Astrocyte (in vitro differentiated cells and primary cell): ENCODE measurements at regions not wholly inside any gene's neighbourhood (a gene's known extent, or its start where the extent isn't known, plus 50 kb on each side); places are given as distances from the start of the nearest gene placed in this dataset.
A peak's percentile ranks its signal among the peaks of the same experiment; 100 is the strongest.

ENCODE experiments used
- DNase-seq: peaks from one replicate; pipeline ENCODE4 v3.0.0-alpha.2; 2010; ENCODE audit warnings: low read depth
- FAIRE-seq: peaks from 2 replicates; lab custom pipeline; 2011; peaks lifted over from hg19 to GRCh38; lab: Jason Lieb, UNC
- H2AFZ ChIP-seq: 2 replicates; pipeline ENCODE4 v1.6.0; 2012; ENCODE audit warnings: low read depth, low read length, inconsistent platforms
- H3K27ac ChIP-seq: 2 replicates; pipeline ENCODE4 v1.5.1; 2011; ENCODE audit warnings: low read depth, low read length, inconsistent platforms
- H3K27me3 ChIP-seq: 2 replicates; pipeline ENCODE4 v1.6.0; 2011; ENCODE audit warnings: low read length, inconsistent platforms; ENCODE audit not compliant: insufficient read depth
- H3K36me3 ChIP-seq: 2 replicates; pipeline ENCODE4 v1.5.1; 2011; ENCODE audit warnings: low read length, inconsistent platforms; ENCODE audit not compliant: insufficient read depth
- H3K4me1 ChIP-seq: 2 replicates; pipeline ENCODE4 v1.5.1; 2011; ENCODE audit warnings: low read length, inconsistent platforms; ENCODE audit not compliant: insufficient read depth
- H3K4me2 ChIP-seq: 2 replicates; pipeline ENCODE4 v1.6.0; 2012; ENCODE audit warnings: low read length, inconsistent platforms
- H3K4me3 ChIP-seq: 2 replicates; pipeline ENCODE4 v1.5.1; 2011; ENCODE audit warnings: low read depth, mild to moderate bottlenecking, low read length, inconsistent platforms; ENCODE audit not compliant: insufficient read depth
- H3K79me2 ChIP-seq: 2 replicates; pipeline ENCODE4 v1.6.0; 2012; ENCODE audit warnings: mild to moderate bottlenecking, low read length, inconsistent platforms; ENCODE audit not compliant: insufficient read depth
- H3K9ac ChIP-seq: 2 replicates; pipeline ENCODE4 v1.6.0; 2012; ENCODE audit warnings: mild to moderate bottlenecking, low read length, inconsistent platforms
- H3K9me3 ChIP-seq: 2 replicates; pipeline ENCODE4 v1.5.1; 2012; ENCODE audit warnings: low read depth, mild to moderate bottlenecking, low read length, inconsistent platforms; ENCODE audit not compliant: insufficient read depth
- H4K20me1 ChIP-seq: 2 replicates; pipeline ENCODE4 v1.6.0; 2012; ENCODE audit warnings: low read length, inconsistent platforms; ENCODE audit not compliant: insufficient read depth
- H3K27ac Mint-ChIP-seq: one replicate; pipeline ENCODE4 v1.8.0; 2021; ENCODE audit warnings: mild to moderate bottlenecking, mixed read lengths; ENCODE audit not compliant: unreplicated experiment
- H3K27me3 Mint-ChIP-seq: one replicate; pipeline ENCODE4 v1.8.0; 2021; ENCODE audit warnings: low read depth, mixed read lengths; ENCODE audit not compliant: unreplicated experiment
- H3K36me3 Mint-ChIP-seq: one replicate; pipeline ENCODE4 v1.8.0; 2021; ENCODE audit warnings: low read depth, mixed read lengths; ENCODE audit not compliant: unreplicated experiment
- H3K4me1 Mint-ChIP-seq: one replicate; pipeline ENCODE4 v1.8.0; 2021; ENCODE audit warnings: low read depth, mixed read lengths; ENCODE audit not compliant: unreplicated experiment
- H3K4me3 Mint-ChIP-seq: one replicate; pipeline ENCODE4 v1.8.0; 2021; ENCODE audit warnings: mild to moderate bottlenecking, moderate library complexity, mixed read lengths; ENCODE audit not compliant: unreplicated experiment
- H3K9me3 Mint-ChIP-seq: one replicate; pipeline ENCODE4 v1.8.0; 2021; ENCODE audit warnings: mild to moderate bottlenecking, mixed read lengths; ENCODE audit not compliant: unreplicated experiment
- CTCF ChIP-seq: IDR thresholded peaks from 2 replicates; pipeline ENCODE4 v1.5.1; 2011; ENCODE audit warnings: low read depth, mild to moderate bottlenecking, inconsistent platforms, low read length, moderate library complexity; ENCODE audit not compliant: insufficient read depth
- EZH2 ChIP-seq: IDR thresholded peaks from 2 replicates; pipeline ENCODE4 v1.6.1; 2012; ENCODE audit warnings: mild to moderate bottlenecking, low read length, inconsistent platforms; ENCODE audit not compliant: insufficient read depth

- Histone ChIP-seq H3K4me1 (peaks cover 8% of the 10 kb centered on the region), H4K20me1 (no peaks in the 10 kb centered on the region), H2AFZ (no peak overlapping the region), H3K4me2 (peak overlapping the region; percentile 6), H3K4me3 (no peak overlapping the region), H3K9ac (no peak overlapping the region), H3K79me2 (no peaks in the 10 kb centered on the region), H3K27me3 (no peaks in the 10 kb centered on the region), H3K9me3 (peaks cover 3% of the 10 kb centered on the region), H3K36me3 (no peaks in the 10 kb centered on the region), H3K27ac (no peak overlapping the region)
- Mint-ChIP-seq H3K27ac (peak overlapping the region; percentile 30), H3K4me3 (no peak overlapping the region), H3K9me3 (peaks cover 8% of the 10 kb centered on the region), H3K4me1 (peaks cover 6% of the 10 kb centered on the region), H3K27me3 (peaks cover 3% of the 10 kb centered on the region), H3K36me3 (peaks cover 2% of the 10 kb centered on the region)
- FAIRE-seq, result peak; percentile 49
- peak; percentile 60 for DNase-seq
- TF ChIP-seq CTCF (no peak), EZH2 (no peak)
Observed at GRCh38 chr5:73327908-73328455, 120.6 kb downstream of the FOXD1 start.

- FAIRE-seq (no peak), DNase-seq (no peak)
- TF ChIP-seq CTCF (no peak), EZH2 (no peak)
- Mint-ChIP-seq H3K9me3 (no peaks in the 10 kb centered on the region), H3K27ac (no peak overlapping the region), H3K4me3 (no peak overlapping the region), H3K36me3 (peaks cover 2% of the 10 kb centered on the region), H3K27me3 (peaks cover 3% of the 10 kb centered on the region), H3K4me1 (peaks cover 20% of the 10 kb centered on the region)
- H3K27me3 ChIP-seq, result no peaks in the 10 kb centered on the region
- no peaks in the 10 kb centered on the region for H3K79me2 ChIP-seq
- H2AFZ ChIP-seq, result no peak overlapping the region
- H3K4me3 ChIP-seq, result no peak overlapping the region
- H3K4me1 ChIP-seq, result peaks cover 26% of the 10 kb centered on the region
- H3K4me2 ChIP-seq, result no peak overlapping the region
- H3K27ac ChIP-seq, result no peak overlapping the region
- H3K9me3 ChIP-seq, result no peaks in the 10 kb centered on the region
- H3K36me3 ChIP-seq, result no peaks in the 10 kb centered on the region
- no peak overlapping the region for H3K9ac ChIP-seq
- H4K20me1 ChIP-seq, result no peaks in the 10 kb centered on the region
Observed at GRCh38 chr5:73325546-73325945, 123.0 kb downstream of the FOXD1 start.

GRCh38 chr5:73323466-73323865 is 125.1 kb downstream of the FOXD1 start:
- Mint-ChIP-seq H3K4me3 (no peak overlapping the region), H3K36me3 (peaks cover 3% of the 10 kb centered on the region), H3K27me3 (peaks cover 3% of the 10 kb centered on the region), H3K27ac (no peak overlapping the region), H3K9me3 (peaks cover 3% of the 10 kb centered on the region), H3K4me1 (peaks cover 23% of the 10 kb centered on the region)
- Histone ChIP-seq H2AFZ (no peak overlapping the region), H3K4me3 (no peak overlapping the region), H3K27ac (no peak overlapping the region), H3K4me1 (peaks cover 26% of the 10 kb centered on the region), H3K79me2 (no peaks in the 10 kb centered on the region), H3K27me3 (no peaks in the 10 kb centered on the region), H4K20me1 (no peaks in the 10 kb centered on the region), H3K9ac (no peak overlapping the region), H3K4me2 (no peak overlapping the region), H3K36me3 (no peaks in the 10 kb centered on the region), H3K9me3 (no peaks in the 10 kb centered on the region)
- no peak for TF ChIP-seq CTCF
- TF ChIP-seq EZH2, result no peak
- FAIRE-seq (no peak), DNase-seq (no peak)
